ENCODE measurements at regions not wholly inside any gene's neighbourhood (a gene's known extent, or its start where the extent isn't known, plus 50 kb on each side); places are given as distances from the start of the nearest gene placed in this dataset.

DNA sequence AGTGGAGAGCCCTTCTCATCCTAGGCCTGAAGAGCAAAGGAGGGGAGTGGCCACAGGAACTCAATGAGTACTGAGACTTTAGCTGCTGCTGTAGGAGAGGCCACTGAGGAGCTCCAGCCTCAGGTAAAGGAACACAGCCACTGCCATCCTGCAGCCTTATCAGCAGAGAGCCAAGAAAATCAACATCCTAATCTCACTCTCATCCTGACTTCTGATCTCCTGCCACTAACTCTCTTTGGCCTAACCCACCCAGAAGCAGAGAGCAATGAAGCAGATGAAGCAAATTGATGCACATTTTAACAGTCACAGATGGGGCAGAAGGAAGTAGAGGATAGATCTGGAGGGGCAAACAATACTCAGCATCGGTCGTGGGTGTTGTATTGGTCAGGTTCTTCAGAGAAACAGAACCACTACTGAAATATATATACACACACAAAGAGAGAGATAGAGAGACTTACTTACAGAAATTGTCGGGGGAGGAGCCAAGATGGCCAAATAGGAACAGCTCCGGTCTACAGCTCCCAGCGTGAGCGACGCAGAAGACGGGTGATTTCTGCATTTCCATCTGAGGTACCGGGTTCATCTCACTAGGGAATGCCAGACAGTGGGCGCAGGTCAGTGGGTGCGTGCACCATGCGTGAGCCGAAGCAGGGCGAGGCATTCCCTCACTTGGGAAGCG is 297.6 kb downstream of the MTERF1 start:
- TF ChIP-seq, protein P1, sequence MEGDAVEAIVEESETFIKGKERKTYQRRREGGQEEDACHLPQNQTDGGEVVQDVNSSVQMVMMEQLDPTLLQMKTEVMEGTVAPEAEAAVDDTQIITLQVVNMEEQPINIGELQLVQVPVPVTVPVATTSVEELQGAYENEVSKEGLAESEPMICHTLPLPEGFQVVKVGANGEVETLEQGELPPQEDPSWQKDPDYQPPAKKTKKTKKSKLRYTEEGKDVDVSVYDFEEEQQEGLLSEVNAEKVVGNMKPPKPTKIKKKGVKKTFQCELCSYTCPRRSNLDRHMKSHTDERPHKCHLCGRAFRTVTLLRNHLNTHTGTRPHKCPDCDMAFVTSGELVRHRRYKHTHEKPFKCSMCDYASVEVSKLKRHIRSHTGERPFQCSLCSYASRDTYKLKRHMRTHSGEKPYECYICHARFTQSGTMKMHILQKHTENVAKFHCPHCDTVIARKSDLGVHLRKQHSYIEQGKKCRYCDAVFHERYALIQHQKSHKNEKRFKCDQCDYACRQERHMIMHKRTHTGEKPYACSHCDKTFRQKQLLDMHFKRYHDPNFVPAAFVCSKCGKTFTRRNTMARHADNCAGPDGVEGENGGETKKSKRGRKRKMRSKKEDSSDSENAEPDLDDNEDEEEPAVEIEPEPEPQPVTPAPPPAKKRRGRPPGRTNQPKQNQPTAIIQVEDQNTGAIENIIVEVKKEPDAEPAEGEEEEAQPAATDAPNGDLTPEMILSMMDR (IDR thresholded peaks at IDR 0.05; ENCODE audit: low read depth, low read length, poor library complexity, severe bottlenecking), result no peak
- no peak for TF ChIP-seq EZH2phosphoT487 (IDR thresholded peaks at IDR 0.05; ENCODE audit: borderline replicate concordance, low read length)

All from DOHH2 (cell line).